GM18505 (cell line): ENCODE measurements at regions not wholly inside any gene's neighbourhood (a gene's known extent, or its start where the extent isn't known, plus 50 kb on each side); places are given as distances from the start of the nearest gene placed in this dataset.
A peak's percentile ranks its signal among the peaks of the same experiment; 100 is the strongest.
"Not testable (repeated sequence)": the region's sequence is repeated elsewhere in the genome, so short reads cannot be mapped to it uniquely, and the experiment has no call there.

Experiments used
- ATAC-seq: cut with Tn5 transposase; IDR thresholded peaks from one replicate; pipeline ENCODE4 v1.9.1; 2021; ENCODE audit not compliant: unreplicated experiment
- POLR2A ChIP-seq: IDR thresholded peaks from 4 replicates; pipeline ENCODE4 v1.6.1; 2011; ENCODE audit warnings: borderline replicate concordance; ENCODE audit not compliant: insufficient read depth, insufficient read length; ENCODE audit errors: extremely low read depth

GRCh38 chr15:75100679-75101078, 77.3 kb downstream of the PPCDC start:
- ATAC-seq, result no peak
- TF ChIP-seq POLR2A, result no peak

GRCh38 chr15:75104804-75105557, 81.6 kb downstream of the PPCDC start:
- no peak for TF ChIP-seq POLR2A
- no peak for ATAC-seq

GRCh38 chr15:75107516-75107907, 84.1 kb downstream of the PPCDC start:
- TF ChIP-seq POLR2A, result no peak
- ATAC-seq, result no peak

GRCh38 chr15:75107908-75108838, 84.8 kb downstream of the PPCDC start:
- no peak for TF ChIP-seq POLR2A
- ATAC-seq, result no peak

- no peak for TF ChIP-seq POLR2A
- ATAC-seq, result no peak
These were observed 85.8 kb downstream of the PPCDC start for GRCh38 chr15:75109021-75109735.

DNA sequence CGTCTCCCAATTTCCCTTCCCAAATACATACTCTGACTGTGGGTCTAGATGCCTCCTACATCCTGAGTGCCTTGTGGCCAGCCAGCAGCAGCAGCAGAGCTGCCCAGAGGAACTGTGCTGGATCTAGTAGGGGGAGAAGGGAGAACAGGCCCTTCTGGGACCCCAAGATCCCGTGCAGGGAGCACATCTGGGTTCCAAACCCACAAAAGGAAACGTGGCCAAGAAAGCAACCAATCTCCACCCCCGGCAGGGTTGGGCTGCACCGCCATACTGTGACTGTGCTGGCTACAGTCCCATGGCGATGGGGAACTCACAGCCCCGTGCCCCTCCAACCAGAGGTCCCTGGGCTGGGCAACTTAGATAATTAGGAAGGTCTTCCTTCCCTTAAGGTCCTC, 86.3 kb downstream of the PPCDC start:
- ATAC-seq, result no peak
- no peak for TF ChIP-seq POLR2A

DNA sequence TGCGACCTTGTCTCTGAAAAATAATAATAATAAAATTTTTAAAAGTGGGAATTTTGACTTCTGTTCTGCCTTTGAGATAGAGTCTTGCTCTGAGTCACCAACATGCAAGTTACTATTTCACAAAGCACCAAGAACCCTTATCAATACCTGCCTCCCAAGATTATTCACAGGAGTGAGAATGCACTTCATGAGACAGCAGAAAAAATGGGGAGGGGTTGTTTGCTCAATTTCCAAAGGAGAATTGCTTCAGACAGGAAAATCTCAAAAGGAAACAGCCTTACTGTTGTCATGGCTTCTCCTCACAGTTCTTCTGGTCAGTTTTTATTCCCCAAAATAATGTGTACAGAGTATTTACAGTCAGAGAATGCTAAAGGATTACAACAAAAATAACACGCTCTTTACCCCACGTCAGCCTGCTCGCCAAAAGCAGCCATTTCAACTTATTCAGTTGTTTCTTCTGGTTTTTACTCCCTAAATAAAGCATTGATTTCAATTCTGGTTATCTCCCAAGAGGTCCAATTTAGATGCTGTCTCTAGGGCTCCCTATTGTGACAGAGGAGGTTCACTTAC, 89.0 kb downstream of the PPCDC start:
- no peak for ATAC-seq
- no peak for TF ChIP-seq POLR2A

GRCh38 chr15:75112848-75113492, 88.7 kb upstream of the C15orf39 start:
- TF ChIP-seq POLR2A, result no peak
- ATAC-seq, result peak; percentile 47

- TF ChIP-seq POLR2A, result no peak
- ATAC-seq, result no peak
These were observed 87.4 kb upstream of the C15orf39 start for GRCh38 chr15:75114327-75114726.

- no peak for ATAC-seq
- no peak for TF ChIP-seq POLR2A
These were observed 86.9 kb upstream of the C15orf39 start for GRCh38 chr15:75114796-75115195.

DNA sequence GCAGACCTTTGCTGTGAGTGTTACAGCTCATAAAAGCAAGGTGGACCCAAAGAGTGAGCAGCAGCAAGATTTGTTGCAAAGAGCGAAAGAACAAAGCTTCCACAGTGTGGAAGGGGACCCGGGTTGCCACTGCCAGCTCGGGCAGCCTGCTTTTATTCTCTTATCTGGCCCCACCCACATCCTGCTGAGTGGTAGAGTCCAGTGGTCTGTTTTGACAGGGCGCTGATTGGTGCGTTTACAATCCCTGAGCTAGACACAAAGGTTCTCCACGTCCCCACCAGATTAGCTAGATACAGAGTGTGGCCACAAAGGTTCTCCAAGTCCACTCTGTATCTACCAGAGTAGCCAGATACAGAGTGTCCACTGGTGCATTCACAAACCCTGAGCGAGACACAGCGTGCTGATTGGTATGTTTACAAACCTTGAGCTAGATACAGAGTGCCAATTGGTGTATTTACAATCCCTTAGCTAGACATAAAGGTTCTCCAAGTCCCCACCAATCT, 86.2 kb upstream of the C15orf39 start:
- not testable (repeated sequence) for ATAC-seq

GRCh38 chr15:75116143-75116542, 85.5 kb upstream of the C15orf39 start:
- not testable (repeated sequence) for ATAC-seq

DNA sequence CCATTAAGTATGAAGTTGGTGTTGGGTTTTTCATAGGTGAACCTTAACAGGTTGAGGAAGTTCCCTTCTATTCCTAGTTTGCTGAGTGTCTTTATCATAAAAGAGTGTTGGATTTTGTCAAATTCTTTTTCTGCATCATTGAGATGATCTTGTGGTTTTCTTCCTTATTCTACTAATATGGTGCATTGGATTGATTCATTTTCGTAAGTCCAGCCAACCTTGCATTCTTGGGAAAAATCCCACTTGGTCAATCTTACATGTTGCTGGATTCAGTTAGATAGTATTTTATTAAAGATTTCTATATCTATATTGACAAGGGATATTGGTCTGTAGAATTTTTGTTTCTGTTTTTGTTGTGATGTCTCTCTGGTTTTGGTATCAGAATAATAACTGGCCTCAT, 83.7 kb upstream of the C15orf39 start:
- no peak for TF ChIP-seq POLR2A
- no peak for ATAC-seq

- ATAC-seq, result not testable (repeated sequence)
These were observed 82.4 kb upstream of the C15orf39 start for GRCh38 chr15:75119312-75119711.
